ENCODE measurements at regions not wholly inside any gene's neighbourhood (a gene's known extent, or its start where the extent isn't known, plus 50 kb on each side); places are given as distances from the start of the nearest gene placed in this dataset.

DNA sequence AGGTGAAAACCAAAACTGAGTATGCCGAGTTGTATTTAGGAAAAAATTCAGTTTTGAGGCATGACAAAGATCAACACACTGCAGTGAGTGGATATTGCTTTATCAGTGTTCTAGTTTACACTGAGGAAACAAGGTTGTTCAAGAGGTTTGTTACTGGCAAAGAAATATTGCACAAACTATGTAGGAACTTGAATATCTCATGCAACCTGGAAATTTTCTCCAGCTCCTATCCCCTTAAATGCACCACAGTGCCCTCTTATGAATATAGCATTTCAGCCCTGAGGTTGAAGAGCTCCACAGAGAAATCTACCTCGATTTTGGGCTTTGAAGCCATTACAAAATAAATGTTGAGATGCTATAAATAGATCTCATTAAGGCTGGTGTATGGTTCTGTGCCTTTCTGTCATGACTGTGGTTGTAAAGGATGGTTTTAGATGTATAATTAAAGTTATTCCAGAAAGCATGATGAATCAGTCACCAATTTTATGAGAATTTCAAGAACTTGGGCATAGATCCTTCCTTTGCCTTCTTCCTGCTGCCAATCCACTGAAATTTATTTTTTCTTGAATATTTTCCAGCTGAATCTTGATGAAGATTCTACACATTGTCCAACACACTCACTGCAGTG lies 159.3 kb downstream of the SPATA31D1 start:
- H3K4me2 ChIP-seq: 0 out of 3 replicates have a peak overlapping the region, but pooled peaks have one; percentile 10
- WGBS (ENCODE audit: missing lambda C conversion rate): 40% methylated on average over 2 of the region's 2 CpGs
- CTCF ChIA-PET: no interaction called here
- ATAC-seq: no peak
- H3K4me3 ChIP-seq: no peak overlapping the region
- H3K9me3 ChIP-seq: no peaks in the 10 kb centered on the region
- POLR2A ChIA-PET: no interaction called here
- no peak overlapping the region for H3K27ac ChIP-seq
- H3K4me1 ChIP-seq: no peaks in the 10 kb centered on the region
- no peak for DNase-seq (ENCODE audit: low read depth in 1 of 2, low spot score in 1 of 2)
- TF ChIP-seq RARB (CRISPR knock-in tag; IDR thresholded peaks at IDR 0.05) (no peak), POLR2A (IDR thresholded peaks at IDR 0.05; ENCODE audit: low read length) (no peak), HOXB5 (CRISPR knock-in tag; IDR thresholded peaks at IDR 0.05) (no peak), ZC3H11A (IDR thresholded peaks at IDR 0.05) (no peak), EP300 (IDR thresholded peaks at IDR 0.05) (no peak), EHMT2 (IDR thresholded peaks at IDR 0.05; ENCODE audit: low read depth) (no peak), TFCP2L1 (CRISPR knock-in tag; IDR thresholded peaks at IDR 0.05) (no peak), PHF8 (IDR thresholded peaks at IDR 0.05; ENCODE audit: borderline replicate concordance, low read depth) (no peak)
- TF ChIP-seq, protein P1, sequence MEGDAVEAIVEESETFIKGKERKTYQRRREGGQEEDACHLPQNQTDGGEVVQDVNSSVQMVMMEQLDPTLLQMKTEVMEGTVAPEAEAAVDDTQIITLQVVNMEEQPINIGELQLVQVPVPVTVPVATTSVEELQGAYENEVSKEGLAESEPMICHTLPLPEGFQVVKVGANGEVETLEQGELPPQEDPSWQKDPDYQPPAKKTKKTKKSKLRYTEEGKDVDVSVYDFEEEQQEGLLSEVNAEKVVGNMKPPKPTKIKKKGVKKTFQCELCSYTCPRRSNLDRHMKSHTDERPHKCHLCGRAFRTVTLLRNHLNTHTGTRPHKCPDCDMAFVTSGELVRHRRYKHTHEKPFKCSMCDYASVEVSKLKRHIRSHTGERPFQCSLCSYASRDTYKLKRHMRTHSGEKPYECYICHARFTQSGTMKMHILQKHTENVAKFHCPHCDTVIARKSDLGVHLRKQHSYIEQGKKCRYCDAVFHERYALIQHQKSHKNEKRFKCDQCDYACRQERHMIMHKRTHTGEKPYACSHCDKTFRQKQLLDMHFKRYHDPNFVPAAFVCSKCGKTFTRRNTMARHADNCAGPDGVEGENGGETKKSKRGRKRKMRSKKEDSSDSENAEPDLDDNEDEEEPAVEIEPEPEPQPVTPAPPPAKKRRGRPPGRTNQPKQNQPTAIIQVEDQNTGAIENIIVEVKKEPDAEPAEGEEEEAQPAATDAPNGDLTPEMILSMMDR (IDR thresholded peaks at IDR 0.05): no peak
- TF ChIP-seq, protein P2, sequence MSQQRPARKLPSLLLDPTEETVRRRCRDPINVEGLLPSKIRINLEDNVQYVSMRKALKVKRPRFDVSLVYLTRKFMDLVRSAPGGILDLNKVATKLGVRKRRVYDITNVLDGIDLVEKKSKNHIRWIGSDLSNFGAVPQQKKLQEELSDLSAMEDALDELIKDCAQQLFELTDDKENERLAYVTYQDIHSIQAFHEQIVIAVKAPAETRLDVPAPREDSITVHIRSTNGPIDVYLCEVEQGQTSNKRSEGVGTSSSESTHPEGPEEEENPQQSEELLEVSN (IDR thresholded peaks at IDR 0.05; ENCODE audit: borderline replicate concordance, low read depth): no peak
- TF ChIP-seq, protein P3, sequence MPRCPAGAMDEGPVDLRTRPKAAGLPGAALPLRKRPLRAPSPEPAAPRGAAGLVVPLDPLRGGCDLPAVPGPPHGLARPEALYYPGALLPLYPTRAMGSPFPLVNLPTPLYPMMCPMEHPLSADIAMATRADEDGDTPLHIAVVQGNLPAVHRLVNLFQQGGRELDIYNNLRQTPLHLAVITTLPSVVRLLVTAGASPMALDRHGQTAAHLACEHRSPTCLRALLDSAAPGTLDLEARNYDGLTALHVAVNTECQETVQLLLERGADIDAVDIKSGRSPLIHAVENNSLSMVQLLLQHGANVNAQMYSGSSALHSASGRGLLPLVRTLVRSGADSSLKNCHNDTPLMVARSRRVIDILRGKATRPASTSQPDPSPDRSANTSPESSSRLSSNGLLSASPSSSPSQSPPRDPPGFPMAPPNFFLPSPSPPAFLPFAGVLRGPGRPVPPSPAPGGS (IDR thresholded peaks at IDR 0.05): no peak
- TF ChIP-seq, protein P4, sequence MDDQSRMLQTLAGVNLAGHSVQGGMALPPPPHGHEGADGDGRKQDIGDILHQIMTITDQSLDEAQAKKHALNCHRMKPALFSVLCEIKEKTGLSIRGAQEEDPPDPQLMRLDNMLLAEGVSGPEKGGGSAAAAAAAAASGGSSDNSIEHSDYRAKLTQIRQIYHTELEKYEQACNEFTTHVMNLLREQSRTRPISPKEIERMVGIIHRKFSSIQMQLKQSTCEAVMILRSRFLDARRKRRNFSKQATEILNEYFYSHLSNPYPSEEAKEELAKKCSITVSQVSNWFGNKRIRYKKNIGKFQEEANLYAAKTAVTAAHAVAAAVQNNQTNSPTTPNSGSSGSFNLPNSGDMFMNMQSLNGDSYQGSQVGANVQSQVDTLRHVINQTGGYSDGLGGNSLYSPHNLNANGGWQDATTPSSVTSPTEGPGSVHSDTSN (IDR thresholded peaks at IDR 0.05): no peak
- peak; percentile 28 for FAIRE-seq

DNA sequence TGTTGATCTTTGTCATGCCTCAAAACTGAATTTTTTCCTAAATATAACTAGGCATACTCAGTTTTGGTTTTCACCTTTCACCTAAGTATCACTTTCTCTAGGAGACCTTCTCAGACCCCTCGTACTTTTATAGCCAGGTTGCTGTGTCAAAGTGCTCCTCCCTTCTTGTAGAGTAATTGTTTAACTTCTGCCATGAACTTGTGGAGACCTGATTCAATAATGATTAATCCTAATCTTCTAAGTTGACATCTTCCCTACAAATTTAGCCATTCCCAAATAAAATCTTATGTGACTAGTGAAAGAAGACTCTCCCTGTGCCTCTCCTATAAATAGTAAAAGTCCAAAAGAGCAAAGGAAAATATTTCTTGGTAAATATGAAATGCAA lies 159.8 kb downstream of the SPATA31D1 start:
- H3K4me2 ChIP-seq: 0 out of 3 replicates have a peak overlapping the region, but pooled peaks have one; percentile 10
- ChIA-PET CTCF (no interaction called here), POLR2A (no interaction called here)
- TF ChIP-seq GATA3 (IDR thresholded peaks at IDR 0.05; ENCODE audit: borderline replicate concordance) (no peak), POLR2A (IDR thresholded peaks at IDR 0.05; ENCODE audit: low read length) (no peak), EHMT2 (IDR thresholded peaks at IDR 0.05; ENCODE audit: low read depth) (no peak), FOSB (CRISPR knock-in tag; IDR thresholded peaks at IDR 0.05) (no peak), HOXB13 (CRISPR knock-in tag; IDR thresholded peaks at IDR 0.05; ENCODE audit: low read depth) (no peak)
- H3K9me3 ChIP-seq: no peaks in the 10 kb centered on the region
- H3K27ac ChIP-seq: no peak overlapping the region
- ATAC-seq (no peak), FAIRE-seq (no peak), DNase-seq (ENCODE audit: low read depth in 1 of 2, low spot score in 1 of 2) (no peak)
- 13% methylated on average over 1 of the region's 1 CpG for WGBS (ENCODE audit: missing lambda C conversion rate)
- no peaks in the 10 kb centered on the region for H3K4me1 ChIP-seq
- H3K4me3 ChIP-seq: no peak overlapping the region

DNA sequence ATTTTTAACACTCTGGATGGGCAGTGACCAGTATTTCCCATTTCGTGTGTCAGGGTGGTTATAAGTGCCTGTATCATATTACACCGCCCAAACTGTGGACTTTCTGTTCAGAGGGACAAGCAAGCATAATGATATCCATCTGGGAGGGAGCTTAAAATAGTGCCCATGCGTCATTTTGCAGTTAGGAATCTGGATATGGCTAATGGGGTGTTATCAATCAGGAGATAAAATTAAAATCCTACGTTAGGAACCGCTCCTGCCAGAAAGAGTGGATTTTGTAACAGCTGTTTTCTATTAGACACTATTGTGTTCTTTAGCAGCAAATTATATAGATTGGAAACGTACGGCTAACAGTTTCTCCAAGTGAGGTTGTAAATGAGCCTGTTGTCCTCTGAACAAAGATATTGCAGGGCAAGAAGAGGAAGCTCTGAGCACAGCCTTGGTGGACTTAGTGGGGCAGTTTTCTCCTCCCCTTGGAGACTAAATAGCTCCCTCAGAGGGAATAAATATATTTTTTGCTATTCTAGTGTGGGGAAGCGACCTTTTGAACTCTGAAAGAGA lies 160.4 kb downstream of the SPATA31D1 start:
- DNase-seq (ENCODE audit: low read depth in 1 of 2, low spot score in 1 of 2) (no peak), FAIRE-seq (no peak), ATAC-seq (no peak)
- 56% methylated on average over 8 of the region's 8 CpGs for WGBS (ENCODE audit: missing lambda C conversion rate)
- no peak overlapping the region for H3K27ac ChIP-seq
- ChIA-PET CTCF (no interaction called here), POLR2A (no interaction called here)
- H3K4me3 ChIP-seq: no peak overlapping the region
- H3K4me1 ChIP-seq: no peaks in the 10 kb centered on the region
- H3K4me2 ChIP-seq: no peak overlapping the region
- no peaks in the 10 kb centered on the region for H3K9me3 ChIP-seq
- no peak for TF ChIP-seq FOXS1 (CRISPR knock-in tag; IDR thresholded peaks at IDR 0.05)
- TF ChIP-seq ESRRA (IDR thresholded peaks at IDR 0.05; ENCODE audit: borderline replicate concordance, low read length): no peak
- TF ChIP-seq HDAC2 (IDR thresholded peaks at IDR 0.05): no peak
- no peak for TF ChIP-seq TP53 (CRISPR knock-in tag; IDR thresholded peaks at IDR 0.05)
- TF ChIP-seq HOXB13 (CRISPR knock-in tag; IDR thresholded peaks at IDR 0.05; ENCODE audit: low read depth): no peak
- TF ChIP-seq HEYL (CRISPR knock-in tag; IDR thresholded peaks at IDR 0.05): no peak
- no peak for TF ChIP-seq EP300 (IDR thresholded peaks at IDR 0.05)
- no peak for TF ChIP-seq NFE2L2 (conservative IDR thresholded peaks at IDR 0.05; ENCODE audit: low read length)
- TF ChIP-seq HOXA7 (CRISPR knock-in tag; IDR thresholded peaks at IDR 0.05): no peak
- no peak for TF ChIP-seq CHD2 (IDR thresholded peaks at IDR 0.05; ENCODE audit: low read length, partially characterized antibody)
- TF ChIP-seq SREBF2 (IDR thresholded peaks at IDR 0.05): no peak
- TF ChIP-seq, protein P5, sequence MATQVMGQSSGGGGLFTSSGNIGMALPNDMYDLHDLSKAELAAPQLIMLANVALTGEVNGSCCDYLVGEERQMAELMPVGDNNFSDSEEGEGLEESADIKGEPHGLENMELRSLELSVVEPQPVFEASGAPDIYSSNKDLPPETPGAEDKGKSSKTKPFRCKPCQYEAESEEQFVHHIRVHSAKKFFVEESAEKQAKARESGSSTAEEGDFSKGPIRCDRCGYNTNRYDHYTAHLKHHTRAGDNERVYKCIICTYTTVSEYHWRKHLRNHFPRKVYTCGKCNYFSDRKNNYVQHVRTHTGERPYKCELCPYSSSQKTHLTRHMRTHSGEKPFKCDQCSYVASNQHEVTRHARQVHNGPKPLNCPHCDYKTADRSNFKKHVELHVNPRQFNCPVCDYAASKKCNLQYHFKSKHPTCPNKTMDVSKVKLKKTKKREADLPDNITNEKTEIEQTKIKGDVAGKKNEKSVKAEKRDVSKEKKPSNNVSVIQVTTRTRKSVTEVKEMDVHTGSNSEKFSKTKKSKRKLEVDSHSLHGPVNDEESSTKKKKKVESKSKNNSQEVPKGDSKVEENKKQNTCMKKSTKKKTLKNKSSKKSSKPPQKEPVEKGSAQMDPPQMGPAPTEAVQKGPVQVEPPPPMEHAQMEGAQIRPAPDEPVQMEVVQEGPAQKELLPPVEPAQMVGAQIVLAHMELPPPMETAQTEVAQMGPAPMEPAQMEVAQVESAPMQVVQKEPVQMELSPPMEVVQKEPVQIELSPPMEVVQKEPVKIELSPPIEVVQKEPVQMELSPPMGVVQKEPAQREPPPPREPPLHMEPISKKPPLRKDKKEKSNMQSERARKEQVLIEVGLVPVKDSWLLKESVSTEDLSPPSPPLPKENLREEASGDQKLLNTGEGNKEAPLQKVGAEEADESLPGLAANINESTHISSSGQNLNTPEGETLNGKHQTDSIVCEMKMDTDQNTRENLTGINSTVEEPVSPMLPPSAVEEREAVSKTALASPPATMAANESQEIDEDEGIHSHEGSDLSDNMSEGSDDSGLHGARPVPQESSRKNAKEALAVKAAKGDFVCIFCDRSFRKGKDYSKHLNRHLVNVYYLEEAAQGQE (IDR thresholded peaks at IDR 0.05): no peak

All from A549 (cell line).